ENCODE measurements at regions not wholly inside any gene's neighbourhood (a gene's known extent, or its start where the extent isn't known, plus 50 kb on each side); places are given as distances from the start of the nearest gene placed in this dataset.

GRCh38 chr6:122063761-122064160 lies 335.7 kb upstream of the HSF2 start:
- DNase-seq (ENCODE audit: low read depth) = no peak

DNA sequence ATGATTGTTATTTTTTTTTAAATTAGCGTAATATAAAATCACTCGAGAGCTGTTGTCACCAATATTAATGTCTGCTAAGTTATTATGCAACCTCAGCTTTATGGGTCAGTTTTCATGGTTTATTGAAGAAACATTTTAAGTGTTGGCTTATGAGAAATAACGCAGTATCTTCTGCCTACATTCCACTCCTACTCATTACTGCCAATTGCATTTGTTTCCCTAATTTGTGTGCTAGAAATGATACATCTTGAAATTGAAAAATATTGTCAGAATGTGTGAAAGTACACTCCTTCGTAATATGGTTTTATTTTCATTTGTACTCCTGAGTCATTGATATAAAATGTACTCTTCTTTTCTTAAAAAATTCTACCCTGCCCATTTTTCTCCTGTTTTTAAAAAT lies 333.3 kb upstream of the HSF2 start:
- DNase-seq (ENCODE audit: low read depth) = no peak

DNA sequence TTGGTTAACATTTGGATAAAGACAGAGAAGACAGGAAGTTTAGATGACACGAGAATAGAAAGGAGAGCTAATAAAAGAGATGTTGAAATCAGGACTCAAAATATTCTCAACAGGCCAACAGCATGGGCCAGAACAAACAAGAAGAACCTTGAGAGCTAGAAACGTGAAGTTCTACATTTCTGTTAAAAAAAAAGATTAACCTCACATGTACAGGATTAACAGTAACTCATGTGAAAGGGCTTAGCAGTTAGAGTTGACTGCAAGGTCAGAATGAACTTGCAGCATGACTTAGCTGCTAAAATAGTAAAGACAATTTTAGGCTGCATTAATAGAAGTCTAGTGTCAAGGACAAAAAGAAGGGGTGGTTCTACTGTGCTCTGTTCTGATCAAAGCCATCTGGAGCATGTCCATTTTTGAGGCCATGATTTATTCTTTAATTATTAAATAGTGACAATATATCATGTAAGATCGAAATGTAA lies 331.1 kb upstream of the HSF2 start:
- DNase-seq (ENCODE audit: low read depth) = peak; percentile 17

GRCh38 chr6:122069932-122070331 lies 329.5 kb upstream of the HSF2 start:
- DNase-seq (ENCODE audit: low read depth) = no peak

DNA sequence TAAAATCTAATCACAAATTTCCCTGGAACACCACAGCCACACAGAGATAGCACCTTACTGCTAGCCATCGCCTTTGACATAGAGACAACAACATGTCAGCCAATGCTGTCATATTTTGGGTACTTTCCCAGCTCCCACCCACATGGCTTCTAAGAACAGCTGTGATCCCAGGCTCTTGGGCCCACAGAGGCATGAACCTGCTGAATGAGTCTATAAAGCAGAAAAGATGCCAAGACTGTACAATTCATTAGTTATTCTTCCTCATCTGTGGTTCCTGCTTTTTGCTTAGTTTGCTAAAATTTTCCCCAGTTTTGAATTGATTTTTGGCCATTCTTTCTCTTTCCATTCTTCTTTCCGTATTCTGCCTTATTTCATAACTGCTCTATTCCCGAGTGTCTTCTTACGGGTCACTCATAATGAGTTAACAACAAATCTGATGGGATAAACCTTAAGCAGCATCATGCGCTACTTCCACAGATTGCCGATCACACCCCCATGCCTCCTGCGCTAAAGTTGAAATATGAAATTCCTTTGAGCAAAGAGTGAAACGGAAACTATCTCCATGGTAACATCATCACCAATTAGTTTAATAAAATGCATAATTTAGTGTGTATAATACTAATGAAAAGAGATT lies 327.3 kb upstream of the HSF2 start:
- peak; percentile 16 for DNase-seq (ENCODE audit: low read depth)

DNA sequence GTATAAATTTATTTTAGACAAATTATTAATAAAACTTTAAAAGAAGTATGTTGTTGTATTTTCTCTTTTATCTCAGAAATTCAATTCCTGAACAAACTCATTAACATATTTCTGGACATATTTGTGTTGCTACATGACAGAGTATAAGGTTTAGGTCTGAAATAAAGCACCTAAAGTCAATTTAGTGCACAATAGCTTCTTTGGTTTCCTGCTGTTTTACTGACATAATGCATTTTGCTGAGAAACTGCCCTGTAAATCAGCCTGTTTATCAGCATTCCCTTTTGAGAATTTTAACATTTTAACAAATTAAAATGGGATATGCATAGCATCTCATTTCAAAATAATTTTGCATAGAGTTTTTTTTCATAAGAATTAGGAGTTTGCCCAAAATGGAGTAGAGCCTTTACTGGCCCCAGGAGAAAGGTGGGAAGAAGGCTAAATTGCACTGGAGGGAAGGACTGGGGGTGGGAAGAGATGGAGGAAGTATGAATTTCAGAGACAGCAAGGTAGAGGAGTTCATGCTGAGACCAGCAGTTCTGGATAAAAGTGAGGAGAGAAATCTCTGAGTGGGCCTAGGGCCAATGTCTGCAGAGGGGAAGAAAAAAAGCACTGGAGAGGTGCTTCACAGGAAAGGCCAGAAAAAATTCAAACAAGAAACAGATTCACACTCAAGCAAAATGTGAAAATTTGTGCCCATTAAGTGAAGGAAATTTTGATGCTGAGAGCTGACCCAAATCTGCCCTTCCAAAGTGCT lies 324.2 kb upstream of the HSF2 start:
- no peak for DNase-seq (ENCODE audit: low read depth)

- no peak for DNase-seq (ENCODE audit: low read depth)
Measured at GRCh38 chr6:122075917-122076316, 323.5 kb upstream of the HSF2 start.

DNA sequence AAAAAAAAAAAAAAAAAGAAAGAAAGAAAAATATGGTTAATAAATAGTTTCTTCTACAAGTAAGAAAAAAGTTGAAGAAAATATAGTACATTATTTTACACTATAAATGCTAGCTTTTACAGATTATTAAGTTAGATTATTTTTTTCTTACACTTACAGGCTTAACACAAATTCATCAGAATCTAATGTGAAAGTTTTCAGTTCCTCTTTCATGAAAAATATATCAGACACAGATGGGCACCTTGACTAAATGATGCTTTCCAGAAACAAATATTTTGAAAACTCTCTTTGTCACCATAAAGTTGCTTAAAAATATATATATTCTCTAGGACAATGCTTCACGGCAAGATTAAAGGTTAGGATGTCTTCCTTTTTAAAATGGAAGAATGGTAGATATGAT lies 321.8 kb upstream of the HSF2 start:
- no peak for DNase-seq (ENCODE audit: low read depth)

GRCh38 chr6:122078481-122078880 lies 321.0 kb upstream of the HSF2 start:
- DNase-seq (ENCODE audit: low read depth) = no peak

GRCh38 chr6:122079916-122080315 lies 319.5 kb upstream of the HSF2 start:
- no peak for DNase-seq (ENCODE audit: low read depth)

DNA sequence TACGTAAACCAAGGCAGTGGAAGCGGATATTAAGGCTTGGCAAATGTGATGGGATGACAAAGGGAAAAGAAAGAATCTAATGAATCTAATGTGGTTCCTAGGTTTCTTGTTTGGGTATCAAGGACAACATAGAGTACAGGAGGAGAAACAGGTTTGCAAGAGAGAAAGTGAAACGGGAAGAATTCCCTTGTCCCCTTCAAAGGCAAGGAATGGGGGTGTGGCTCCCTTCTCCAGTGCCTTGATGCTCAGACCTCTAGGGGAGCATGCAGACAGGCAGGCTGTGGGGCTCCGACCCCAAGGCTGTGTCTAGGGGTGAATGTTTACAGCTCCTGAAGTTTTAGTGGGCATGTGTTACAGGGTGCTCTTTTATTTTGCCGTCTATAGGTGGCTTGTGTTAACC lies 317.5 kb upstream of the HSF2 start:
- no peak for DNase-seq (ENCODE audit: low read depth)

- DNase-seq (ENCODE audit: low read depth) = no peak
Measured at GRCh38 chr6:122082370-122082769, 317.1 kb upstream of the HSF2 start.

GRCh38 chr6:122092366-122092765 lies 307.1 kb upstream of the HSF2 start:
- DNase-seq (ENCODE audit: low read depth) = no peak

DNA sequence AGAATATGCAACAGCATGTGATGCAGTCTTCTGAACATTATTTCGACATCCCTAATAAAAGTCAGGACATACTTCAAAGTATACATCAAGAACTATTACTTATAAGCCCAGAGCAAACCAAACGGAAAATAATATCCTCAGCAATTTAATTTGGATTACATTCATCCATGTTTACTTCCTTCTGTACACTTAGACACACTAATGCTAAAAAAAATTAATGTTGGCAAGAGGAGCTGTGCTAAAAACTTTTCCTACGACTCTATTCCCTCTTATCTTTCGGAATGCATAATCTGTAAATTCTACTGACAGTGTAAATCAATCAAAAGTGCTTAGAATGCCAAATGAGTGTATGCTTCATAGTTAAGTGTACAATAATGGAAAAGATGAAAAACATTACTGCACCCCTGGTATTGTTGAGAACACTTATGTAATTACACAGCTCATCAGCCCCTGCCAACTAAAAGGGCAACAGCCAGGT lies 301.2 kb upstream of the HSF2 start:
- no peak for DNase-seq (ENCODE audit: low read depth)

DNA sequence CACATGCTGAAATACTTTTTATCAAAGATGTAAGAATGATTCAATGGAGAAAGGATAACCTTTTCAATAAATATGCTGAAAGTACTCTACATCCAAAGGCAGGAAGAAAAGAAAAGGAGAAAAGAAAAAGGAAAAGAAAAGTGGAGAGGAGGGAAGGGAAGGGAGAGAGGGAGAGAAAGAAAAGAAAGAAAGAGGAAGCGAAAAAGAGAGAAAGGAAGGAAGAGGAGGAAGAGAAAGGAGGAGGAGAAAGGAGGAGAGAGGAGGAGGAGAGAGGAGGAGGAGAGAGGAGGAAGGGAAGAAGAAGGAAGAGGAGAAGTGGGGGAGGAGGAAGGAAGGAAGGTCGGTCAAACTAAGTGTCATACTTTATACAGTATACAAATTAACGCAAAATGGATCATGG lies 297.4 kb upstream of the HSF2 start:
- no peak for DNase-seq (ENCODE audit: low read depth)

- no peak for DNase-seq (ENCODE audit: low read depth)
Measured at GRCh38 chr6:122107256-122107852, 292.1 kb upstream of the HSF2 start.

GRCh38 chr6:122109075-122109474 lies 290.4 kb upstream of the HSF2 start:
- no peak for DNase-seq (ENCODE audit: low read depth)

DNA sequence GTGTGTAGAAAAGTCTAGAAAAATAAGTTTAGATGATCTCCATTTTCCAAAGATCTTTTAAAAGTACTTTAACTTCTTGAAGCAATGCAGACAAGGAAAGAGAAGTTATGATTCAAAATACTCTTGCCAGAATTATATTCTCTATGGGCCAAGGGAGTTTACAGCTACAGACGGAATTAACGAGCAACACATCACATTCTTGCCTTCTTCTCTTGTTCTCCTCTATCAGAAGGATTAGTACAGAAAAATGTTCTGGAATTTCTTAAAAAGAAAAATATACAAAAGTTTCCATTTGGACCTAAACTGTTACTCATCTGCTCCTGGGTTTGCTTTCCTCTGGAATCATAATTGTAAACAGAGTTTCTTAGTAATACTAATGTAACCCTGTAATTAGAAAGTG lies 284.7 kb upstream of the HSF2 start:
- no peak for DNase-seq (ENCODE audit: low read depth)

DNA sequence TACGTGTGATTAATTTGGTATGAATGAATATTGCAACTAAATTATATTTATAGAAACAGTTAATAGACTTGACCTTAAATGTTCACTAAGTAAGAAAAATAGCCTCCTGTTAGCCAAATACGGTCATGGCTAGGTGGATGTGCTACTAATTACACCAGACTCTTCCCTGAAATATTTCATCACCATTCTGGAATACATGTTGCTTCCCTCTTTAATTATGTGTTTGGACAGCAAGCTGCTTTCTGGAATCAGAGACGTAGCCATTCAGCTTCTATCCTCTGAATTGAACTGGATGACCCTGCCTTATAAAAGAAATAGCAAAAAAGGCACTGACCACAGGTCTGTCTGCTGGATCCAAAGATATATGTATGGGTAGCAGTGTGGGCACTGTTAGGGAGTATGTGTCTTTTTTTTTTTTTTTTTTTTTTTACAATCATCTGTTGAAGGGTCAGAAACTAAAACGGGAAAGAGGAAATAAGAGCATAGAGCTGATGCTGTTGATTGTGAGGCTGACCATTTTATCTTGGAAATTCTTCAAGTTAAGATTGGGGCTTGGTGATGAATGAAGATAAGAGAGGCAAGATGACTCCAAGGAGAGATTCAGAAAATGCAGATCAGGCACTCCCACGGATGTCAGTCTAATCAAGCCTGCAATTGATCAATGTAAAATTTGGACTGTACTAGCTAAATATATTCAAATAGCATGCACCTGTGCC lies 283.2 kb upstream of the HSF2 start:
- DNase-seq (ENCODE audit: low read depth) = no peak

GRCh38 chr6:122116835-122117627 lies 282.4 kb upstream of the HSF2 start:
- DNase-seq (ENCODE audit: low read depth) = no peak

DNA sequence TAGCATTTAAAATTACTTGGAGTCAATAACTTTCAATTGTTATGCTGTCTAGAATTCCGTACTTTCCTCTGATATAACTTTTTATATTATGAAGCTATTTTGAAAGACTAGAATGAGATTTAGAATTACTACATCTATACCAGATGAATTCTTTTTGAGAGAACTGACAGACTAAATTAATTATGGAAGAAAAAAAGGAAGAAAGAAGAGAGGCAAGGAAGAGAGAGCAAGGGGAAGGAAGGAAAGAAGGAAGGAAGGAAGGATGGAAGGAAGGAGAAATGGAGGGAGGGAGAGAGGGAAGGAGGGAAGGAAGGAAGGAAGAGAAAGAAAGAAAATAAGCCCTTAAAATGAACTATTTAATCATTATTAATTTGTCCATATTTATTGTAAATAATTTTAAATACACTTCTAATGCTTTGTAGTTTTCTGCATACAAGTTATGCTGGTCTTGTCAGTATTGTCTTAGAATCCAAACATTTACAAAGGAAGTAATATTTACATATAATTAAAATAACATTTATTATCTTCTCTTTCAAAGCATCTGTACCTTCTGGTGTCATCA lies 280.4 kb upstream of the HSF2 start:
- no peak for DNase-seq (ENCODE audit: low read depth)

All from stromal cell of bone marrow (primary cell).